Thoracic aorta (tissue), 2 donors: ENCODE measurements at regions not wholly inside any gene's neighbourhood (a gene's known extent, or its start where the extent isn't known, plus 50 kb on each side); places are given as distances from the start of the nearest gene placed in this dataset.

Experiments
- ATAC-seq: fragments of 150-250 bp; one replicate; pipeline ENCODE4 v1.8.0; 2017; ENCODE audit warnings: low read depth; ENCODE audit not compliant: insufficient number of reproducible peaks, low FRiP score
- DNase-seq: peaks from one replicate; pipeline ENCODE4 v3.0.0-alpha.2; 2020; ENCODE audit warnings: low spot score
- H3K27ac ChIP-seq, 2 donors: fragments of 200-600 bp; sonication (generic); 1 replicate in 1 of 2; 2 replicates in 1 of 2; pipeline ENCODE4 v1.5.1; 2016; ENCODE audit warnings: mild to moderate bottlenecking in 2 of 2, moderate library complexity in 2 of 2
- H3K27me3 ChIP-seq: fragments of 200-600 bp; sonication (generic); replicated peaks from 2 replicates; pipeline ENCODE4 v1.6.0; 2016; ENCODE audit warnings: mild to moderate bottlenecking; ENCODE audit not compliant: insufficient read depth
- H3K36me3 ChIP-seq: fragments of 200-600 bp; sonication (generic); one replicate; pipeline ENCODE4 v1.5.1; 2016
- H3K4me1 ChIP-seq, 2 donors: fragments of 200-600 bp; sonication (generic); 1 replicate in 1 of 2; 2 replicates in 1 of 2; pipeline versions ENCODE4 v1.5.1 to v1.6.0; 2016; ENCODE audit warnings: low read depth in 2 of 2, mild to moderate bottlenecking in 1 of 2; ENCODE audit not compliant: control insufficient read depth in 1 of 2
- H3K4me3 ChIP-seq: fragments of 200-600 bp; sonication (generic); 2 replicates; pipeline ENCODE4 v1.5.1; 2016; ENCODE audit warnings: mild to moderate bottlenecking
- H3K9me3 ChIP-seq: fragments of 200-600 bp; sonication (generic); 2 replicates; pipeline ENCODE4 v1.5.1; 2016
- CTCF ChIP-seq: fragments of 200-600 bp; sonication (generic); IDR thresholded peaks from one replicate; pipeline ENCODE4 v1.5.1; 2019; ENCODE audit warnings: antibody characterized with exemption

GRCh38 chr16:8258523-8258922, 331.8 kb downstream of the TMEM114 start:
- H3K9me3 ChIP-seq, result no peaks in the 10 kb centered on the region
- no peaks in the 10 kb centered on the region for H3K36me3 ChIP-seq
- H3K27me3 ChIP-seq, result no peaks in the 10 kb centered on the region
- no peak for TF ChIP-seq CTCF
- H3K27ac ChIP-seq, result no peak overlapping the region
- no peak overlapping the region for H3K4me3 ChIP-seq
- no peaks in the 10 kb centered on the region for H3K4me1 ChIP-seq
- DNase-seq, result no peak
- ATAC-seq, result no peak

GRCh38 chr16:8257561-8257960, 332.8 kb downstream of the TMEM114 start:
- Histone ChIP-seq H3K4me1 (no peaks in the 10 kb centered on the region), H3K4me3 (no peak overlapping the region), H3K36me3 (no peaks in the 10 kb centered on the region), H3K9me3 (no peaks in the 10 kb centered on the region), H3K27me3 (no peaks in the 10 kb centered on the region), H3K27ac (no peak overlapping the region)
- TF ChIP-seq CTCF, result no peak
- ATAC-seq, result no peak
- DNase-seq, result no peak

- Histone ChIP-seq H3K4me1 (no peaks in the 10 kb centered on the region), H3K27me3 (no peaks in the 10 kb centered on the region), H3K9me3 (no peaks in the 10 kb centered on the region), H3K36me3 (no peaks in the 10 kb centered on the region), H3K4me3 (no peak overlapping the region), H3K27ac (no peak overlapping the region)
- DNase-seq, result no peak
- ATAC-seq, result no peak
- no peak for TF ChIP-seq CTCF
These were observed 335.9 kb downstream of the TMEM114 start for GRCh38 chr16:8254405-8254804.

- Histone ChIP-seq H3K9me3 (no peaks in the 10 kb centered on the region), H3K4me3 (no peak overlapping the region), H3K27ac (no peak overlapping the region), H3K27me3 (no peaks in the 10 kb centered on the region), H3K4me1 (no peaks in the 10 kb centered on the region), H3K36me3 (no peaks in the 10 kb centered on the region)
- ATAC-seq, result no peak
- DNase-seq, result no peak
- TF ChIP-seq CTCF, result no peak
These were observed 336.6 kb downstream of the TMEM114 start for GRCh38 chr16:8253718-8254117.

- Histone ChIP-seq H3K27ac (no peak overlapping the region), H3K36me3 (no peaks in the 10 kb centered on the region), H3K4me3 (no peak overlapping the region), H3K4me1 (no peaks in the 10 kb centered on the region), H3K9me3 (no peaks in the 10 kb centered on the region), H3K27me3 (no peaks in the 10 kb centered on the region)
- no peak for TF ChIP-seq CTCF
- DNase-seq (no peak), ATAC-seq (no peak)
These were observed 338.6 kb downstream of the TMEM114 start for GRCh38 chr16:8251727-8252126.
